ENCODE measurements at regions not wholly inside any gene's neighbourhood (a gene's known extent, or its start where the extent isn't known, plus 50 kb on each side); places are given as distances from the start of the nearest gene placed in this dataset.
"Not testable (repeated sequence)": the region's sequence is repeated elsewhere in the genome, so short reads cannot be mapped to it uniquely, and the experiment has no call there.

DNA sequence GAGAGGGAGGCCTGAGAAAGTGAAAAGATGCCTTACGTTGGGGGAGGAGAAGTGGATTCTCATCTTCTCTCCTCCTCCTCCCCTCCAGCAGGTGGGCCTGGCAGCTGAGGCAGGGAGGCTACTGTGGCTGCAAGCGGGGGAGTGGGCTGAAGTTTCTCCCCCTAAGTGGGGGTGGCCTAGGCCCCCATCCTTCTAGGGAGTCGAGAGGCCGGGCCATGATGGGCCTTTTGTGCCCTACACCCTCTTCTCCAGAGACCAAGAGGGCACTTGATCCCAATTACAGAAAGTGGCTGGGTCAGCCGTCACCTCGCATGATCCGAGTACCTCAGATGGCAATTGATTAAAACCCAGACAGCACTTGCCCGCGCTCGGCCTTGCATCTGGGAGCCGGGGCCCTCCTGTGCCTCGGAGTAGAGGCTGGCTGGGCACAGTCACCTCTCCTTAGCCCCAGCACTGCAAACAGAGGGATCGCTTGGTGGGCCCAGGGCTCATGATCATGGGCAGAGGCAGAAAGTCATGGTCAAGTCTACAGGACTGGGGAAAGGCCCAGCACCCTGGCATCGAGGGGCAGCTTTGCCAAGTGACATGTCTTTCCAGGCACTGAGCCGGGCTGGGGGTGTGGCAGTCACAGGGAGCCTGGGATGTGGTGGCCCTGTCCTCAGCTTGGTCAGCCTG lies 78.3 kb downstream of the IRX5 start:
- no peak for TF ChIP-seq GATA1 (IDR thresholded peaks at IDR 0.05; ENCODE audit: low read depth, low read length)
- TF ChIP-seq POLR2A (IDR thresholded peaks at IDR 0.05; ENCODE audit: low read length) = no peak
- DNase-seq = no peak

DNA sequence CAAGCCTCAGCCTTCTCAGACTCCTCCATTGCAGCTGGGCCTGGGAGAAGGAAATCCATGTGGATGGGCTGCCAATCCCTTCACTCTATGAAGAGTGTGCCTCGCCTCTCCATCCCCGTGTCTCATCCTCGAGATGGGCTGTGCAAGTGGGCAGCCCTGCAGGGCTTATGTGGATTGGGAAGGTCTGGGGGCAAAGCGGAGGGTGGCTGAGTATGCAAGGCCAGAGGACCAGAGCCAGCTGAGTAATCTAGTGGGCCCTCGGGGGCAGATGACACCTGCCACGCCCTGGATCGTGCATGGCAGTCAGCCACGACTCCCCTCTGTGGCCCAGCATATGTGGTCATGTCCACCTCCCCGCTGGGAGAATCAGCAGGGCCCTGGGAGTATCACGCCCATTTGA lies 78.9 kb downstream of the IRX5 start:
- DNase-seq = no peak
- TF ChIP-seq POLR2A (IDR thresholded peaks at IDR 0.05; ENCODE audit: low read length) (no peak), GATA1 (IDR thresholded peaks at IDR 0.05; ENCODE audit: low read depth, low read length) (no peak)

DNA sequence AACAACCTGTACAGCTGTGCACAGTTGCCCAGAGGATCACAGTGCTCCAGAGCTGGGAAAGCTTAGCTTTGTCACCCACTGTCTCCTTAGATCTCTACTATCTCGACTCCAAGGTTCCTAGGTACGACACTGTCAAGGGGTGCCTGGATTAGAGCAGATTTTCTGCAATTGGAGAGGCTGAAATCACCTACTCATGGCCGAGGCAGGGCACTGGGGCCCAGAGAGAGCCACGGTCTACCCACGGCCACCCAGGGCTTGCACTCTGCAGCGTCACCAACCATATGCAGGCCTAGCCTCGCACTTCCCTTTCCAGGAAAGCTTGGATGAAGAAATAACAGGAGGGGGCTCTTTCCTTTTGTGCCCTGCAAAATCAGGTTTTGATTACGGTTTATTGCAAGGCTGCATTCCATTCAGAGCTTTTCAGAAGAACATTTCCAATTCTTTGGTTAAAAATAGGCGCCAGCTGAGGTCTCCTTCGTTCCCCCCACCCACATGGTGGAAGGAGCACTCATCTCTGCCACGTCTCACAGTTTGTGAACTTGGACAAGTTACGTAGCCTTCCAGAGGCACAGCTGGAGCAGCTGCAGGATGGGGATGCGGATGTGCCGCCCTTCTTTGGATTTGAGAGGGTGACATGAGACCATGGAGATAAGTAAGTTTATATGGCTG lies 80.0 kb downstream of the IRX5 start:
- DNase-seq = no peak
- TF ChIP-seq GATA1 (IDR thresholded peaks at IDR 0.05; ENCODE audit: low read depth, low read length) = no peak
- TF ChIP-seq POLR2A (IDR thresholded peaks at IDR 0.05; ENCODE audit: low read length) = no peak

DNA sequence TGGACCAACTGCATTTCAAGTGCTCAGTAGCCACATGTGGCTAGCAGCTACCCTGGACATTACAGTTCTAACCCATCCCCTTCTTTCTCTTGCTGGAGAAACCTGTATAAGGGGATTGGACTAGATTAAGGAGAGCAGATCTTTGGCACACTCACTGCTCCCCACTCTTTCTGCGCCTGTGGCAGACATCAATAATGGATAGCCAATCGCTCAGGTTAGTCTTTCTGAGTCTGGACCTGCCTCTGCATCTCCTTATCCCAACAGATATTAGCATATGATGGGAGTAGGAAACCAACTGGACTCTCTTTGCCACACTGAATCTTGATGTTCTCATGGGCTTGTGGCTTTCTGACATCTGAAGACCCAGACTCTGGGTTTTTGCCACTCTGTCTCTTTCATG lies 81.7 kb downstream of the IRX5 start:
- DNase-seq = no peak
- TF ChIP-seq GATA1 (IDR thresholded peaks at IDR 0.05; ENCODE audit: low read depth, low read length) = no peak
- no peak for TF ChIP-seq POLR2A (IDR thresholded peaks at IDR 0.05; ENCODE audit: low read length)

DNA sequence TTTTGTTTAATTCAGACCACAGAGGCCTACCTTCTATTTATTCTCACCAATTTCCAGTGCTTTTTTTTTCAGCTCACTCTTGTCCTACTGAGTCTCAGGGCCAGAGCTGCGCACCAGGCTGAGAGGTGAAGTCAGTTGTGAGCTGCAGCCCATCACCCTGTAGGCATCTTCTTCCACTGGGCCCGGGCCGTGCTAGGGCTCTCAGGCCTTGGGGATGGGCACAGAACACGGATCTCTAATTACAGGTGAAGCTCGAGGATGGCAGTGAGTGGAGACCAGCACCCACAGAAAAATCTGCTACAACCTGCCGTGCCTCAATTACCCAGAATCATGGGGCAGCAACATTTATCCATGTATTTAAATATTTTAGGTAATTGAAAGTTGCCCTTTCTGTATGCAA lies 82.1 kb downstream of the IRX5 start:
- DNase-seq = no peak
- TF ChIP-seq GATA1 (IDR thresholded peaks at IDR 0.05; ENCODE audit: low read depth, low read length) = no peak
- no peak for TF ChIP-seq POLR2A (IDR thresholded peaks at IDR 0.05; ENCODE audit: low read length)

GRCh38 chr16:55014022-55014421 lies 83.4 kb downstream of the IRX5 start:
- TF ChIP-seq GATA1 (IDR thresholded peaks at IDR 0.05; ENCODE audit: low read depth, low read length) (no peak), POLR2A (IDR thresholded peaks at IDR 0.05; ENCODE audit: low read length) (no peak)
- DNase-seq = no peak

DNA sequence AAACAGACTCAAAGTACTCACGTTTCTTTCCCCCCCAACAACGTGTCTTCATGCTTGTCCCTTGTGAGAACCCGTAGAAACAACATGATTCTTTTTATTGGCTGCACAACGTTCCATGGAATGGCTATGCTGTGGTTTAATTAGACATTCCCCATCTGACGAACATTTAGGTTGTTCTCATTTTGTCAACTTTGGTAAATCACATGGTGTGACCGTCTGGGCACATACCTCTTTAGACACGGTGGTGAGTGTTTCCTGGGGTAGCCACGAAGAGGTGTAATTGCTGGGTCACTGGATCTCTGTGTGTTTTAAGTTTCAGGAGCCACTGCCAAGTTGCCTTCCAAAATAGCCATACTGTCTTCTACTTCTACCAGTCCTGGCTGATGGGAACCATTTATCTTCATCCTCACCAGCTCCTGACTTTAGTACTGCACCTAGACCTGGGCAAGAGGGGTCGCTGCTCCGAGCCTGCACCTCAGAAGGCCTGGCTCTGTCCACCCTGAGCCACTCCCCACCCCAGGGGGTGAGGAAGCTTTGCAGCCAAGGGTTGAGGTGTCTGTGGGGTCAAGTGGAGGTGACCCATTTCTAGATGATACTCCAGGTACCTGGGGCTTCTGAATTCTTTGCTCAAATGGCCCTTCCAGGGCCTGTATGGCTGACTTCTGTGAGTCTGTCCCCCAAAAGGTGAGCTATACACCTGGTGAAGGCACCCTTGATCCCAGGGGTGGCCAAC lies 84.7 kb downstream of the IRX5 start:
- no peak for DNase-seq
- TF ChIP-seq POLR2A (IDR thresholded peaks at IDR 0.05; ENCODE audit: low read length) (no peak), GATA1 (IDR thresholded peaks at IDR 0.05; ENCODE audit: low read depth, low read length) (no peak)

DNA sequence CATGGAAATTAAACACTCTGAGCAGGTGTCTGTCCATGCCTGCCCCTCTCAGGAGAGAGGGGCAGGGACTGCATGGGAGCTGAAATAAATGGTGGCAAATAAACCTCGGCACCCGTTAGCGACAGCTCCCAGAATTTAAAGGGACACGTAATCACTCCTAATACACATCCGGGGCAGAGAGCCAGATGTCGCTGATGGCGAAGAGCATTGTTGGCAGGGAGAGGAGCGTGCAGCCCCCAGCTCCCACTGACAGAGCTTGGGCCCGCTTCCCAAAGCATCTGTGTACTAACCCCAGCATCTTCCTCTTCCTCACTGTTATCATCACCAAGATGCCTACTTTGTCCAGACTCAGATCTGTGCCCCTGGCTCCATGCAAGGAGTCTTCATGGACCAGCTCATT lies 85.8 kb downstream of the IRX5 start:
- no peak for TF ChIP-seq POLR2A (IDR thresholded peaks at IDR 0.05; ENCODE audit: low read length)
- no peak for TF ChIP-seq GATA1 (IDR thresholded peaks at IDR 0.05; ENCODE audit: low read depth, low read length)
- no peak for DNase-seq

GRCh38 chr16:55017321-55017720 lies 86.7 kb downstream of the IRX5 start:
- TF ChIP-seq GATA1 (IDR thresholded peaks at IDR 0.05; ENCODE audit: low read depth, low read length) = no peak
- TF ChIP-seq POLR2A (IDR thresholded peaks at IDR 0.05; ENCODE audit: low read length) = no peak
- no peak for DNase-seq

GRCh38 chr16:55018881-55019280 lies 88.2 kb downstream of the IRX5 start:
- TF ChIP-seq POLR2A (IDR thresholded peaks at IDR 0.05; ENCODE audit: low read length) = no peak
- no peak for TF ChIP-seq GATA1 (IDR thresholded peaks at IDR 0.05; ENCODE audit: low read depth, low read length)
- DNase-seq = no peak

DNA sequence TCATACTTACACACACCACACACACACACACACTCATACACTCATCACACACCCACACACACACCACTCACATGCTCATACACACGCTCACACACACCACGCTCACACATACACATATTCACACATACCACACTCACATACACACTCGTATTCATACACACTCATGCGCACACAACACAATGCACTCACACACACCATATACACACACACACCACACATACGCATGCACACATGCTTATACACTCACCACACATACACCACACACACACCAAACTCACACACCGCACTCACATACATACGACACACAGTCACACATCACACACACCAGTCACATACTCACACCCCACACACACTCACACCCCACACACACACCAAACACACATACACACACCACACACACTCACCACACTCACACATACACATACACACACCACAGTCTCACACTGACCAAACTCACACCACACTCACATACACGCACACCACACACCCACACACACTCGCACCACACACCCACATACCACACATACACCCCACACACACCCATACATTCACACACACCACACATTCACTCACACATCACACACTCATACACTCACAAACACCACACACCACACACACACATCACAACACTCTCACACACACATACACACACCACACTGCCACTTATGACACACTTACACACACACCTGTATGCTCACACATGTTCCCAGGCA lies 88.9 kb downstream of the IRX5 start:
- TF ChIP-seq POLR2A (IDR thresholded peaks at IDR 0.05; ENCODE audit: low read length) (no peak), GATA1 (IDR thresholded peaks at IDR 0.05; ENCODE audit: low read depth, low read length) (no peak)
- DNase-seq = no peak

DNA sequence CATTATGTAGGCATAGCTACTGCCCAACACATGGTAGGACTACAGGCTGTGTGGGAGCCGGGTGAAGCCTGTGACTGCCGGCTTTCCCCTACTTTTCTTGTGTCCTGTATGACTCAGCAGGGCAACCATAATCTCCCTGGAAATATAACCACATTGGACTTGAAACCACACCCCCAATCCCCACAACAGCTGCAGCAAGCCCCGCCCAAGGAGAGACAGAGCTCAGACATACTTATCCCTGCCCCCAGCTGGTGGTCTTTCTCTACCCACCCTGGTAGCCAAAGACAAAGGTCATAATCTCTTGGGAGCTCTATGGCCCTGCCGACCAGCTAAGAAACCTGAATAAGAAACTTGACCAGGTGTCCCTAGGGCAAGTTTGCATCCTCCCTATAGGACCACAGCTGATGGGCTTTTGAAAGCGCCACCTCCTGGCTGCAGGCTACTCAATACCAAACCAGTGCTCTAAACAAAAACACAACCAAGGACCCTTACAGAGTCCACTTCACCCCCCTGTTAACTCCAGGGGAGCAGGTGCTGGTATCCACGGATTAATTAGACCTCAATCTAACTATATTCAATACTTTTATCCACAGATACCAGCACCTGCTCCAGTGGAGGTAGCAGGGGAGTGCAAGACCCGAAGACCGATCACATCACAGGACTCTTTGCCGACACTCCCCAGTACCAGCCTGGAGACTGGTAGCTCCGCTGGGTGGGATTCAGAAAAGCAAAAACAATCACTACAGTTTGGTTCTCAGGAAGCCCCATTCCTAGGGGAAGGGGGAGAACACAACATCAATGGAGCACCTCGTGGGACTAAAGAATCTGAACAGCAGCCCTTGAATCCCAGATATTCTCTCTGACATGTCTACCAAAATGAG lies 91.2 kb downstream of the IRX5 start:
- peak; percentile 41 to 47 for DNase-seq
- no peak for TF ChIP-seq GATA1 (IDR thresholded peaks at IDR 0.05; ENCODE audit: low read depth, low read length)
- no peak for TF ChIP-seq POLR2A (IDR thresholded peaks at IDR 0.05; ENCODE audit: low read length)

GRCh38 chr16:55027260-55027659 lies 96.6 kb downstream of the IRX5 start:
- not testable (repeated sequence) for DNase-seq

Measured in erythroblast (primary cell).